ENCODE measurements at regions not wholly inside any gene's neighbourhood (a gene's known extent, or its start where the extent isn't known, plus 50 kb on each side); places are given as distances from the start of the nearest gene placed in this dataset.

GRCh38 chr17:20706751-20707373 is 127.3 kb downstream of the CDRT15L2 start:
- TF ChIP-seq CTCF (IDR thresholded peaks at IDR 0.05): no peak
- no peak for TF ChIP-seq POLR2A (IDR thresholded peaks at IDR 0.05)
- no peak for TF ChIP-seq POLR2AphosphoS5 (IDR thresholded peaks at IDR 0.05)

Data from breast epithelium (tissue), 3 donors.